ENCODE measurements at regions not wholly inside any gene's neighbourhood (a gene's known extent, or its start where the extent isn't known, plus 50 kb on each side); places are given as distances from the start of the nearest gene placed in this dataset.

DNA sequence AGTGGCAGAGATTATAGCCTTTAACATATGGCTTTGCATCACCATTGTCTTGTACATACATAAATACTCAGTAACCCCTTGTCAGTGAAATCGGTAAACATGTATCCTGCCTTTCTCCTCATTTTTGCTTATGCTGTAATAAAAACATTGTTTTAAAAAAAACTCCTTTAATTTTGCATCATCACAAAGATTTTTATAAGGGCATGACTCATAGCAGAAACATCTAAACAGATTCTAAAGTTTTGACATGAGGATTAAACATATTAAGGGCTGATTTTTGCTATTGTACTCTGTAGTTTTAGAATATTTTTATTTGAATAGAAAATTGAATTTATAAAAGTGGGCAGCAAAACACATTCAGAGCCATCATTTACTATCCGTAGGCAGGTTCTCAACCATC is 275.9 kb downstream of the ZIC4 start:
- no peak overlapping the region for H3K4me3 ChIP-seq (ENCODE audit: low read length in 2 of 2)
- 64 to 87% methylated on average over 2 of the region's 2 CpGs for WGBS, 2 donors

DNA sequence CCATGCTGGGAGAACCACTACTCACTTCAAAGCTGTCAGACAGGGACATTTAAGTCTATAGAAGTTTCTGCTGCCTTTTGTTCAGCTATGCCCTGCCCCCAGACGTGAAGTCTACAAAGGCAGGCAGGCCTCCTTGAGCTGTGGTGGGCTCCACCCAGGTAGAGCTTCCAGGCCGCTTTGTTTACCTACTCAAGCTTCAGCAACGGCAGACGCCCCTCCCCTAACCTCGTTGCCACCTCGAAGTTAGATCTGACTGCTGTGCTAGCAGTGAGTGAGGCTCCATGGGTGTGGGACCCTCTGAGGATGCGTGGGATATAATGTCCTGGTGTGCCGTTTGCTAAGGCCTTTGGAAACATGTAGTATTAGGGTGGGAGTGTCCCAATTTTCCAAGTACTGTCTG is 276.7 kb downstream of the ZIC4 start:
- Histone ChIP-seq H3K4me1 (ENCODE audit: control insufficient read depth in 1 of 2, insufficient read depth in 2 of 2, low read length in 2 of 2) (no peaks in the 10 kb centered on the region), H3K36me3 (ENCODE audit: control insufficient read depth in 1 of 2, insufficient read depth in 2 of 2, low read length in 1 of 2) (no peaks in the 10 kb centered on the region), H3K27me3 (ENCODE audit: control insufficient read depth in 1 of 2, insufficient read depth in 2 of 2, low read length in 1 of 2) (no peaks in the 10 kb centered on the region), H3K27ac (ENCODE audit: low read depth in 1 of 2, low read length in 2 of 2) (no peak overlapping the region), H3K9me3 (ENCODE audit: control insufficient read depth, low read length) (peaks cover 3% of the 10 kb centered on the region), H3K4me3 (ENCODE audit: low read length in 2 of 2) (no peak overlapping the region)
- ATAC-seq (ENCODE audit: low FRiP score) (no peak), DNase-seq (no peak)
- WGBS, 2 donors = 87 to 88% methylated on average over 8 of the region's 8 CpGs
- intact Hi-C loops (cut with DNase I) = no loop called here

More for the DNA sequence above, 275.9 kb downstream of the ZIC4 start:
- DNase-seq = no peak
- Histone ChIP-seq H3K36me3 (ENCODE audit: control insufficient read depth in 1 of 2, insufficient read depth in 2 of 2, low read length in 1 of 2) (no peaks in the 10 kb centered on the region), H3K27ac (ENCODE audit: low read depth in 1 of 2, low read length in 2 of 2) (no peak overlapping the region), H3K27me3 (ENCODE audit: control insufficient read depth in 1 of 2, insufficient read depth in 2 of 2, low read length in 1 of 2) (no peaks in the 10 kb centered on the region), H3K9me3 (ENCODE audit: control insufficient read depth, low read length) (peaks cover 3% of the 10 kb centered on the region), H3K4me1 (ENCODE audit: control insufficient read depth in 1 of 2, insufficient read depth in 2 of 2, low read length in 2 of 2) (no peaks in the 10 kb centered on the region)
- intact Hi-C loops (cut with DNase I) = no loop called here
- ATAC-seq (ENCODE audit: low FRiP score) = no peak

DNA sequence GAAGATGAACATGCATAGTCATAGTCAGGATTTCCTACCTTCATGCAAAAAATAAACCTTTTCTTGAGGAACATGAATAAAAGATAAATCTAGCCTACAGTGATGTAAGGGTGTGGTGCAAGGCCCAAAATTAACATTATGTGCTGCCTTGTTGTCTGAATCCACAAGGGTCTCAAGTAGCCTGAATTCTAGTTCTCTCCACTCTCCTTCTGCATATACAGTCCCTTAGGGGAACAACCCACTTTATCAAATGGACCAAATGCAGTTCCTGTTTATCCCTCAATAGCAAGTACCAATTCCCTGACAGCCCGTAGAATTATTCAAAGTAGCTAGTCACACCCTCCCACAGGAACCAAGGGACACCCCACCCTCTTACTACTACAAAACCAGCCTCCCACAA is 284.0 kb downstream of the ZIC4 start:
- ATAC-seq (ENCODE audit: low FRiP score) = no peak
- WGBS, 2 donors = 71% methylated on average over 1 of the region's 1 CpG
- Histone ChIP-seq H3K9me3 (ENCODE audit: control insufficient read depth, low read length) (no peaks in the 10 kb centered on the region), H3K4me3 (ENCODE audit: low read length in 2 of 2) (no peak overlapping the region), H3K27me3 (ENCODE audit: control insufficient read depth in 1 of 2, insufficient read depth in 2 of 2, low read length in 1 of 2) (no peaks in the 10 kb centered on the region), H3K27ac (ENCODE audit: low read depth in 1 of 2, low read length in 2 of 2) (no peak overlapping the region), H3K4me1 (ENCODE audit: control insufficient read depth in 1 of 2, insufficient read depth in 2 of 2, low read length in 2 of 2) (no peaks in the 10 kb centered on the region), H3K36me3 (ENCODE audit: control insufficient read depth in 1 of 2, insufficient read depth in 2 of 2, low read length in 1 of 2) (no peaks in the 10 kb centered on the region)
- intact Hi-C loops (cut with DNase I) = no loop called here
- no peak for DNase-seq

- Histone ChIP-seq H3K27me3 (ENCODE audit: control insufficient read depth in 1 of 2, insufficient read depth in 2 of 2, low read length in 1 of 2) (no peaks in the 10 kb centered on the region), H3K36me3 (ENCODE audit: control insufficient read depth in 1 of 2, insufficient read depth in 2 of 2, low read length in 1 of 2) (no peaks in the 10 kb centered on the region), H3K9me3 (ENCODE audit: control insufficient read depth, low read length) (no peaks in the 10 kb centered on the region), H3K4me3 (ENCODE audit: low read length in 2 of 2) (no peak overlapping the region), H3K27ac (ENCODE audit: low read depth in 1 of 2, low read length in 2 of 2) (no peak overlapping the region), H3K4me1 (ENCODE audit: control insufficient read depth in 1 of 2, insufficient read depth in 2 of 2, low read length in 2 of 2) (no peaks in the 10 kb centered on the region)
- ATAC-seq (ENCODE audit: low FRiP score) (no peak), DNase-seq (no peak)
- 2 to 3% methylated on average over 4 of the region's 4 CpGs for WGBS, 2 donors
- intact Hi-C loops (cut with DNase I) = no loop called here
Measured at GRCh38 chr3:147119989-147120388, 286.4 kb downstream of the ZIC4 start.

DNA sequence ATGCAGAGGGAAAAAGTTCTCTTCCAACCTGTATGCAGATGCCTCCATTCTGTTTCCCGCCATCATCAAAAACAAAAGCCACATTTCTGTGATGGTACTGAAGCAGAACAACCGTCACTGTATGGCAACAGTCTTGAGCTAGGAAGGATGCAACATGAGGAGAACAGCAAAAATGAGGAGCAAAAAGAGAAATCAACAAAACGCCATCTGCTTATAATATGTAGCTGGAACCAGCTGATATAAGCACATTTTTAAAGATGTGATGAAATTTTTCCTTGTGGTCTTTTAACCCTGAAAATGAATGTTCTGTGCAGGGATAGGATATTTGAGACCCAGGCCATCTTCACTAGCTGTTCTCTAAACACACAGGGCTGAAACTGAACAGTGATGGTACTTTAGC is 287.0 kb downstream of the ZIC4 start:
- H3K4me1 ChIP-seq (ENCODE audit: control insufficient read depth in 1 of 2, insufficient read depth in 2 of 2, low read length in 2 of 2) = no peaks in the 10 kb centered on the region
- no peaks in the 10 kb centered on the region for H3K36me3 ChIP-seq (ENCODE audit: control insufficient read depth in 1 of 2, insufficient read depth in 2 of 2, low read length in 1 of 2)
- no peak overlapping the region for H3K27ac ChIP-seq (ENCODE audit: low read depth in 1 of 2, low read length in 2 of 2)
- 41 to 56% methylated on average over 3 of the region's 3 CpGs for WGBS, 2 donors
- H3K9me3 ChIP-seq (ENCODE audit: control insufficient read depth, low read length) = no peaks in the 10 kb centered on the region
- intact Hi-C loops (cut with DNase I) = no loop called here
- H3K4me3 ChIP-seq (ENCODE audit: low read length in 2 of 2) = no peak overlapping the region
- no peak for DNase-seq
- ATAC-seq (ENCODE audit: low FRiP score) = no peak
- H3K27me3 ChIP-seq (ENCODE audit: control insufficient read depth in 1 of 2, insufficient read depth in 2 of 2, low read length in 1 of 2) = no peaks in the 10 kb centered on the region

DNA sequence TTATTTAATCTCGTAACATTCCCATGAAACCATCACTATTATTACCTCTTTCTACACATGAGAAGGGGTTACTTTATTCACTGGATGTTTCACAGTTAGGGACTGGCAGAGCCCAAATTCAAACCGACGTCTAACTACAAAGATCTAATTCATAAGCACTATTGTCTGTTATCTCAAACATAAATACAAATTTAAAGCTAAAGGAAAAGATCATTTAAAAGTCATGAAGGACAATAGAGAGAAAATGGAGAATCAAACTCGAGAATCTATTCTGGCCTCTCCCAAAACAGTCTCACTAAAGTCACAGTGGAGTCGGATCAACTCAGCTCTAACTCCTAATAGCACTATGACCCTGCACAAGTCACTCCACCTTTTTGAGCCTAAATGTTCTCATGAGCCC is 287.7 kb downstream of the ZIC4 start:
- ATAC-seq (ENCODE audit: low FRiP score) = no peak
- intact Hi-C loops (cut with DNase I) = no loop called here
- no peaks in the 10 kb centered on the region for H3K36me3 ChIP-seq (ENCODE audit: control insufficient read depth in 1 of 2, insufficient read depth in 2 of 2, low read length in 1 of 2)

GRCh38 chr3:147117631-147118030 is 288.7 kb downstream of the ZIC4 start:
- H3K27me3 ChIP-seq (ENCODE audit: control insufficient read depth in 1 of 2, insufficient read depth in 2 of 2, low read length in 1 of 2) = no peaks in the 10 kb centered on the region
- WGBS, 2 donors = 65 to 79% methylated on average over 4 of the region's 4 CpGs
- H3K9me3 ChIP-seq (ENCODE audit: control insufficient read depth, low read length) = no peaks in the 10 kb centered on the region
- ATAC-seq (ENCODE audit: low FRiP score) (no peak), DNase-seq (no peak)
- no peaks in the 10 kb centered on the region for H3K4me1 ChIP-seq (ENCODE audit: control insufficient read depth in 1 of 2, insufficient read depth in 2 of 2, low read length in 2 of 2)
- intact Hi-C loops (cut with DNase I) = no loop called here
- no peak overlapping the region for H3K4me3 ChIP-seq (ENCODE audit: low read length in 2 of 2)
- no peaks in the 10 kb centered on the region for H3K36me3 ChIP-seq (ENCODE audit: control insufficient read depth in 1 of 2, insufficient read depth in 2 of 2, low read length in 1 of 2)
- no peak overlapping the region for H3K27ac ChIP-seq (ENCODE audit: low read depth in 1 of 2, low read length in 2 of 2)

More for the DNA sequence above, 287.7 kb downstream of the ZIC4 start:
- 52 to 60% methylated on average over 5 of the region's 5 CpGs for WGBS, 2 donors
- no peaks in the 10 kb centered on the region for H3K27me3 ChIP-seq (ENCODE audit: control insufficient read depth in 1 of 2, insufficient read depth in 2 of 2, low read length in 1 of 2)
- no peak overlapping the region for H3K27ac ChIP-seq (ENCODE audit: low read depth in 1 of 2, low read length in 2 of 2)
- H3K4me1 ChIP-seq (ENCODE audit: control insufficient read depth in 1 of 2, insufficient read depth in 2 of 2, low read length in 2 of 2) = no peaks in the 10 kb centered on the region
- DNase-seq = no peak
- H3K4me3 ChIP-seq (ENCODE audit: low read length in 2 of 2) = no peak overlapping the region
- H3K9me3 ChIP-seq (ENCODE audit: control insufficient read depth, low read length) = no peaks in the 10 kb centered on the region

- no peak for DNase-seq
- Histone ChIP-seq H3K4me1 (ENCODE audit: control insufficient read depth in 1 of 2, insufficient read depth in 2 of 2, low read length in 2 of 2) (no peaks in the 10 kb centered on the region), H3K27me3 (ENCODE audit: control insufficient read depth in 1 of 2, insufficient read depth in 2 of 2, low read length in 1 of 2) (no peaks in the 10 kb centered on the region), H3K9me3 (ENCODE audit: control insufficient read depth, low read length) (no peaks in the 10 kb centered on the region), H3K36me3 (ENCODE audit: control insufficient read depth in 1 of 2, insufficient read depth in 2 of 2, low read length in 1 of 2) (no peaks in the 10 kb centered on the region), H3K27ac (ENCODE audit: low read depth in 1 of 2, low read length in 2 of 2) (no peak overlapping the region), H3K4me3 (ENCODE audit: low read length in 2 of 2) (no peak overlapping the region)
- ATAC-seq (ENCODE audit: low FRiP score) = no peak
- intact Hi-C loops (cut with DNase I) = no loop called here
- 60 to 67% methylated on average over 3 of the region's 3 CpGs for whole genome bisulfite sequencing, 2 donors
Measured at GRCh38 chr3:147113293-147114044, 292.9 kb downstream of the ZIC4 start.

DNA sequence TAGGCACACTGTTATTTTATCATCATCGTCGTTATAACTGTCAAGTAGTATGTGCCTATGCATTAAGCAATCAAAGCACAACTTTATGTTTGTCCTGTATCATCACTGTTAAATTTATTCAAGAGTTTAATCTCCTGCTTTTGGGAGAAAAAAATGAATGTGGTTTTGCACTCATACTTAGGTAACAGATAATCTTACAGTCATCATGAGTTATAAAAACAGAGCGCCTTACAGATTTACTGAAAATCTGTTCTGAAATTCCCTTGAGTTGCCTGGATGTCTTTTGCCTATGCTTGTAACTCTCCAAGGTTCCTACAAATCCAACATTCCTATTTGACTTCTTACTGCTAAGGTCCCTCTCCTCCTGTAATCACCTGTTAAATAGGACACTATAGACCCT is 307.3 kb downstream of the ZIC4 start:
- H3K27me3 ChIP-seq (ENCODE audit: control insufficient read depth in 1 of 2, insufficient read depth in 2 of 2, low read length in 1 of 2) = no peaks in the 10 kb centered on the region
- 91 to 93% methylated on average over 3 of the region's 3 CpGs for WGBS, 2 donors
- ATAC-seq (ENCODE audit: low FRiP score) (no peak), DNase-seq (no peak)
- H3K27ac ChIP-seq (ENCODE audit: low read depth in 1 of 2, low read length in 2 of 2) = no peak overlapping the region
- intact Hi-C loops (cut with DNase I) = no loop called here
- peaks cover 2% of the 10 kb centered on the region for H3K9me3 ChIP-seq (ENCODE audit: control insufficient read depth, low read length)
- H3K4me1 ChIP-seq (ENCODE audit: control insufficient read depth in 1 of 2, insufficient read depth in 2 of 2, low read length in 2 of 2) = no peaks in the 10 kb centered on the region
- no peak overlapping the region for H3K4me3 ChIP-seq (ENCODE audit: low read length in 2 of 2)
- no peaks in the 10 kb centered on the region for H3K36me3 ChIP-seq (ENCODE audit: control insufficient read depth in 1 of 2, insufficient read depth in 2 of 2, low read length in 1 of 2)

Measured in aorta (tissue), 5 donors.